ENCODE measurements at regions not wholly inside any gene's neighbourhood (a gene's known extent, or its start where the extent isn't known, plus 50 kb on each side); places are given as distances from the start of the nearest gene placed in this dataset.

DNA sequence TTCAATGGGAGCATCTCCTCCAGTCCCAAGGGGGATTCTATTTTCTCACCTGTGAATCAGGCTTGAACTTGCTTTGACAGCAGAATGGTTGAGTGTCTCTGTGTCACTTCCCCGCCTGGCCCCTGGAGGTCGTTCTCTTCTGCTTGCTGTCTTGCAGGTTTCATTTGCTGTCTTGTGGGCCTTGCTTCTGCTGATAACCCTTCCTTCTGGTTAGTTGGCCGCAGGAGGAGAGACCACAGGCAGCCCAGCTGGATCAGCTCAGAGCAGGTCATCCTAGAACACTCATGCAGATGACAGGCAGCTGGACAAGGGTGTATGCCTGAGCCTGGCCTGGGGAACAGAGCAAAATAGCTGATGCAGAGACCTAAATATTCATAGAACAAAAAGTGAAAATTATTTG lies 344.2 kb upstream of the ADARB2 start:
- Mint-ChIP-seq H3K27me3 (peaks cover 0 to 13% (median 5%) of the 10 kb centered on the region in 5 donors), H3K4me1 (no peaks in the 10 kb centered on the region), H3K36me3 (no peaks in the 10 kb centered on the region), H3K27ac (no peak overlapping the region), H3K4me3 (no peak overlapping the region), H3K9me3 (peaks cover 0 to 2% (median 0%) of the 10 kb centered on the region in 11 donors)
- DNase-seq (no peak), ATAC-seq (no peak)
- Histone ChIP-seq H3K27me3 (ENCODE audit: control insufficient read depth in 2 of 2, insufficient read depth in 2 of 2, low read length in 2 of 2) (no peaks in the 10 kb centered on the region), H3K4me1 (ENCODE audit: control insufficient read depth in 2 of 2, insufficient read depth in 2 of 2, low read length in 2 of 2) (no peaks in the 10 kb centered on the region), H3K27ac (ENCODE audit: low read depth, low read length) (no peak overlapping the region), H3K36me3 (ENCODE audit: control insufficient read depth in 2 of 3, insufficient read depth in 3 of 3, low read length in 3 of 3) (no peaks in the 10 kb centered on the region), H3K4me3 (ENCODE audit: low read length) (no peak overlapping the region), H3K9me3 (ENCODE audit: control insufficient read depth in 2 of 3, low read length in 3 of 3) (no peaks in the 10 kb centered on the region)
- intact Hi-C loops (cut with micrococcal nuclease), result no loop called here
- CTCF ChIA-PET, result no interaction called here
- POLR2A ChIA-PET, result no interaction called here

DNA sequence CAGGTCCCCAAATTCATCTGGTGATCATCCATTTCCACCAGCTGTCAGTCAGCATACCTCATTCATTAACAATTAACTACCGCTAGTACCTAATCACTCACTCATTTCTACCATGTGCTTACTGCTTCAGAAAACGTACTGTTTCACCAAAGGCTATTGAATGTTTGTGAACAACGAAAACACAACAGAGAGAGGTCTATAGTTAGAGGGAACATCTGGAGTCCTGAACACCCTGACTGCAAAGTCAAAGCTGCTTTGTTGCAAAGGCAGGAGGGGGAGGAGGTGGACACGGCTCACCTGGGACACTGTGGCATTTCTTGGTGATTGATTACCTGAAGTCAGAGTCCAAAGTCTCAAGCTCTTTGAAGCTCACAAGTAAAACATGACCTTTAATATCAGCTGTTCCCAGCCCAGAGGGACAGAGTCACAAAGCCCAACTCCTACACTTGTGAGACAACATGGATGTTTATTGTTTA lies 342.3 kb upstream of the ADARB2 start:
- H3K36me3 ChIP-seq (ENCODE audit: control insufficient read depth in 2 of 3, insufficient read depth in 3 of 3, low read length in 3 of 3), result no peaks in the 10 kb centered on the region
- POLR2A ChIA-PET, result no interaction called here
- Mint-ChIP-seq H3K36me3 (no peaks in the 10 kb centered on the region), H3K4me3 (no peak overlapping the region), H3K9me3 (no peaks in the 10 kb centered on the region), H3K27me3 (peaks cover 0 to 13% (median 0%) of the 10 kb centered on the region in 5 donors), H3K4me1 (no peaks in the 10 kb centered on the region), H3K27ac (no peak overlapping the region)
- no peaks in the 10 kb centered on the region for H3K27me3 ChIP-seq (ENCODE audit: control insufficient read depth in 2 of 2, insufficient read depth in 2 of 2, low read length in 2 of 2)
- CTCF ChIA-PET, result no interaction called here
- DNase-seq (no peak), ATAC-seq (no peak)
- no peaks in the 10 kb centered on the region for H3K9me3 ChIP-seq (ENCODE audit: control insufficient read depth in 2 of 3, low read length in 3 of 3)
- no peak overlapping the region for H3K4me3 ChIP-seq (ENCODE audit: low read length)
- H3K4me1 ChIP-seq (ENCODE audit: control insufficient read depth in 2 of 2, insufficient read depth in 2 of 2, low read length in 2 of 2), result no peaks in the 10 kb centered on the region
- H3K27ac ChIP-seq (ENCODE audit: low read depth, low read length), result no peak overlapping the region
- intact Hi-C loops (cut with micrococcal nuclease), result loop anchor here in 1 of 2 donors (5.0 kb wide), 1 partner anchor 967 kb away; no protein-coding TSS in a partner anchor

DNA sequence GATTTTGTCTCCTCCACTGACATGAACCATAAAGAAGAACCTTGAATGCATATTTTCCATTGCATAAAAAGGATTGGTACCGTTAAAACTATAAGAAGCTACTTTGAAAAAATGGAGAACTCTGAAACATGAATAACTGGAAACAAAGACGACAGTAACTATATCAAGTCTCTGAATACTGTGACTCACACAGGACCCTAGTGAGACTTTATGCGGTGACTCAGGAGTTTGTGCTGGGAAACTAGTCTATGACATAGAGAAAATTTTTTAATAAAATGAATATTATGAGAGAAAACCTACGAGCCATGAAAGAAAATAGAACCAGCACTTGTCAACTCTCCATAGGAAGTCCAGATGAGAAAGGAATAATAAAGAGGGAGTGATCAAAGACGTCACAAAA lies 339.9 kb upstream of the ADARB2 start:
- POLR2A ChIA-PET, result no interaction called here
- CTCF ChIA-PET, result no interaction called here
- Histone ChIP-seq H3K36me3 (ENCODE audit: control insufficient read depth in 2 of 3, insufficient read depth in 3 of 3, low read length in 3 of 3) (no peaks in the 10 kb centered on the region), H3K27ac (ENCODE audit: low read depth, low read length) (no peak overlapping the region), H3K27me3 (ENCODE audit: control insufficient read depth in 2 of 2, insufficient read depth in 2 of 2, low read length in 2 of 2) (no peaks in the 10 kb centered on the region), H3K4me3 (ENCODE audit: low read length) (no peak overlapping the region), H3K4me1 (ENCODE audit: control insufficient read depth in 2 of 2, insufficient read depth in 2 of 2, low read length in 2 of 2) (no peaks in the 10 kb centered on the region), H3K9me3 (ENCODE audit: control insufficient read depth in 2 of 3, low read length in 3 of 3) (no peaks in the 10 kb centered on the region)
- ATAC-seq (no peak), DNase-seq (no peak)
- no peaks in the 10 kb centered on the region for H3K4me1 Mint-ChIP-seq
- no peak overlapping the region for H3K4me3 Mint-ChIP-seq
- H3K36me3 Mint-ChIP-seq, result no peaks in the 10 kb centered on the region
- H3K9me3 Mint-ChIP-seq, result no peaks in the 10 kb centered on the region
- H3K27ac Mint-ChIP-seq, result no peak overlapping the region
- H3K27me3 Mint-ChIP-seq, result peaks cover 0 to 19% (median 0%) of the 10 kb centered on the region in 5 donors
- intact Hi-C loops (cut with micrococcal nuclease), result loop anchor here in 1 of 2 donors (5.0 kb wide), 1 partner anchor 965 kb away; no protein-coding TSS in a partner anchor

GRCh38 chr10:2076528-2076927 lies 339.2 kb upstream of the ADARB2 start:
- intact Hi-C loops (cut with micrococcal nuclease), result loop anchor here in 1 of 2 donors (5.0 kb wide), 1 partner anchor 964 kb away; no protein-coding TSS in a partner anchor
- Histone ChIP-seq H3K4me3 (ENCODE audit: low read length) (no peak overlapping the region), H3K27me3 (ENCODE audit: control insufficient read depth in 2 of 2, insufficient read depth in 2 of 2, low read length in 2 of 2) (no peaks in the 10 kb centered on the region), H3K36me3 (ENCODE audit: control insufficient read depth in 2 of 3, insufficient read depth in 3 of 3, low read length in 3 of 3) (no peaks in the 10 kb centered on the region), H3K4me1 (ENCODE audit: control insufficient read depth in 2 of 2, insufficient read depth in 2 of 2, low read length in 2 of 2) (no peaks in the 10 kb centered on the region), H3K9me3 (ENCODE audit: control insufficient read depth in 2 of 3, low read length in 3 of 3) (no peaks in the 10 kb centered on the region), H3K27ac (ENCODE audit: low read depth, low read length) (no peak overlapping the region)
- POLR2A ChIA-PET, result no interaction called here
- Mint-ChIP-seq H3K36me3 (no peaks in the 10 kb centered on the region), H3K27ac (no peak overlapping the region), H3K4me1 (no peaks in the 10 kb centered on the region), H3K27me3 (peaks cover 0 to 19% (median 0%) of the 10 kb centered on the region in 5 donors), H3K4me3 (no peak overlapping the region), H3K9me3 (no peaks in the 10 kb centered on the region)
- CTCF ChIA-PET, result no interaction called here
- no peak for ATAC-seq
- no peak for DNase-seq

DNA sequence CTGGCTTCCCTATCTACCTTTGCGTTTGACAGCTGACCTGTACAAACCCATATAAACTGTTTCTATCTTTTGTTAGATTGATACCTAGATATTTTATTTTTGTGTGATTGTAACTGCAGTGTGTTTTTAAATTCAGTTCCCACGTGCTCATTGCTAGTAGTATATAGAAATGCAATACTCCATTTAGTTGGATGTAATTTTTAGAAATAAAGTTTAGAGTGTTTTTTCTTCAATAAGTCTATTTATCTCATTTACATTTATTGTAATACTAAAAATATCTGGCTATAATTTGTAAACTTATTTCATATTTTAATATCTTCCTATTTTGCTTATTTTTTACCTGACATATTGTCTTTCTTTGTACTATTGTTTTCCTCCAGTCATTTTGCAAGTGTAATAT lies 329.7 kb upstream of the ADARB2 start:
- Mint-ChIP-seq H3K4me3 (no peak overlapping the region), H3K9me3 (peaks cover 0 to 19% (median 8%) of the 10 kb centered on the region in 11 donors), H3K27me3 (no peaks in the 10 kb centered on the region), H3K27ac (no peak overlapping the region), H3K36me3 (no peaks in the 10 kb centered on the region), H3K4me1 (no peaks in the 10 kb centered on the region)
- no peak for ATAC-seq
- DNase-seq, result no peak
- H3K27ac ChIP-seq (ENCODE audit: low read depth, low read length), result no peak overlapping the region
- no peak overlapping the region for H3K4me3 ChIP-seq (ENCODE audit: low read length)
- no peaks in the 10 kb centered on the region for H3K9me3 ChIP-seq (ENCODE audit: control insufficient read depth in 2 of 3, low read length in 3 of 3)
- POLR2A ChIA-PET, result no interaction called here
- CTCF ChIA-PET, result no interaction called here
- H3K27me3 ChIP-seq (ENCODE audit: control insufficient read depth in 2 of 2, insufficient read depth in 2 of 2, low read length in 2 of 2), result no peaks in the 10 kb centered on the region
- H3K4me1 ChIP-seq (ENCODE audit: control insufficient read depth in 2 of 2, insufficient read depth in 2 of 2, low read length in 2 of 2), result no peaks in the 10 kb centered on the region
- intact Hi-C loops (cut with micrococcal nuclease), result no loop called here
- no peaks in the 10 kb centered on the region for H3K36me3 ChIP-seq (ENCODE audit: control insufficient read depth in 2 of 3, insufficient read depth in 3 of 3, low read length in 3 of 3)

DNA sequence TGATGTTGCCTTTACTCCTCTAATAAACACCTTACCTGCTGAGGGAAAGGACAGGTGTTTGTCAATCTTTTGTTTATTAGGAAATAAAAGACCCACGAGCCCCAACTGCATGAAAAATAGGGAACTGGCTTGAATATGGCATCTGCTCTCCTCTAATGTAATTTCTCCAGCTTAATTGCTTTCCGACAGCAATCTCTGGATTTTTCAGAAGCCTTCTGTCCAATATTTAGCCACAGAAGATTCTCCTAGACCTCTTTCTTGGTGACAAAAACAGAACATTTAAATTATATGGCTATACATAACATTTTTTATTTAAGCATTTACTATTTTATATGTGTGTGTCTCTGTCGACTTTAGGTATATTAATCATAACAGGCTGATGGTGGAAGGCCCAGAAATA lies 317.4 kb upstream of the ADARB2 start:
- no peaks in the 10 kb centered on the region for H3K9me3 ChIP-seq (ENCODE audit: control insufficient read depth in 2 of 3, low read length in 3 of 3)
- POLR2A ChIA-PET, result interaction anchor here (0.6 kb wide), 1 partner anchor 16 kb away, joined by 3 read pairs; no protein-coding TSS in a partner anchor
- DNase-seq (no peak), ATAC-seq (no peak)
- H3K4me3 ChIP-seq (ENCODE audit: low read length), result no peak overlapping the region
- Mint-ChIP-seq H3K4me1 (peaks cover 0 to 4% (median 0%) of the 10 kb centered on the region in 7 donors), H3K9me3 (peaks cover 0 to 9% (median 4%) of the 10 kb centered on the region in 11 donors), H3K36me3 (no peaks in the 10 kb centered on the region), H3K27me3 (peaks cover 0 to 14% (median 0%) of the 10 kb centered on the region in 5 donors), H3K27ac (no peak overlapping the region), H3K4me3 (no peak overlapping the region)
- no peak overlapping the region for H3K27ac ChIP-seq (ENCODE audit: low read depth, low read length)
- intact Hi-C loops (cut with micrococcal nuclease), result no loop called here
- no peaks in the 10 kb centered on the region for H3K36me3 ChIP-seq (ENCODE audit: control insufficient read depth in 2 of 3, insufficient read depth in 3 of 3, low read length in 3 of 3)
- H3K4me1 ChIP-seq (ENCODE audit: control insufficient read depth in 2 of 2, insufficient read depth in 2 of 2, low read length in 2 of 2), result no peaks in the 10 kb centered on the region
- CTCF ChIA-PET, result no interaction called here
- H3K27me3 ChIP-seq (ENCODE audit: control insufficient read depth in 2 of 2, insufficient read depth in 2 of 2, low read length in 2 of 2), result no peaks in the 10 kb centered on the region

DNA sequence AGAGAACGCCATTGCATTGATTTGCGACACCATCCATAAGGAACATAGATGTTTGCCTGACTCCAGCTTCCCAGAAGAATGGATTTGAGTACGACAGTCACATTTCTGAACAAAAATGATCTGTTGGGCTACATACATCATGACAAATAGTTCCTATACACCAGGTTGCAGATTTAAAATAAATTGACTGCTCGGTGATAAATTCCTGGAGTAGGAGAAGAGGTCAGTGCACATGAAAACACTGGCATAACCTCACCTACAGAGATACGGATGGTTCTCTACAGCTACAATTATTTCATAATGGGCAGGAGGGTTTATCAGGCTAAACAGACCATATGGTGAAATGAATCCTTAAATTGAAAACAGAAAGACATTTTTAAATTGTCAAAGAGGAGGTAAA lies 316.5 kb upstream of the ADARB2 start:
- no peaks in the 10 kb centered on the region for H3K36me3 Mint-ChIP-seq
- H3K27ac Mint-ChIP-seq, result no peak overlapping the region
- Histone ChIP-seq H3K27ac (ENCODE audit: low read depth, low read length) (no peak overlapping the region), H3K36me3 (ENCODE audit: control insufficient read depth in 2 of 3, insufficient read depth in 3 of 3, low read length in 3 of 3) (no peaks in the 10 kb centered on the region), H3K4me3 (ENCODE audit: low read length) (no peak overlapping the region), H3K9me3 (ENCODE audit: control insufficient read depth in 2 of 3, low read length in 3 of 3) (no peaks in the 10 kb centered on the region), H3K27me3 (ENCODE audit: control insufficient read depth in 2 of 2, insufficient read depth in 2 of 2, low read length in 2 of 2) (no peaks in the 10 kb centered on the region), H3K4me1 (ENCODE audit: control insufficient read depth in 2 of 2, insufficient read depth in 2 of 2, low read length in 2 of 2) (no peaks in the 10 kb centered on the region)
- CTCF ChIA-PET, result no interaction called here
- H3K4me3 Mint-ChIP-seq, result no peak overlapping the region
- ATAC-seq (no peak), DNase-seq (no peak)
- POLR2A ChIA-PET, result no interaction called here
- peaks cover 0 to 14% (median 5%) of the 10 kb centered on the region in 11 donors for H3K9me3 Mint-ChIP-seq
- H3K27me3 Mint-ChIP-seq, result peaks cover 0 to 8% (median 0%) of the 10 kb centered on the region in 5 donors
- peaks cover 0 to 4% (median 0%) of the 10 kb centered on the region in 7 donors for H3K4me1 Mint-ChIP-seq
- intact Hi-C loops (cut with micrococcal nuclease), result no loop called here

All from naive thymus-derived CD4-positive, alpha-beta T cell (primary cell).